Heart right ventricle (tissue), 16 donors: ENCODE measurements at regions not wholly inside any gene's neighbourhood (a gene's known extent, or its start where the extent isn't known, plus 50 kb on each side); places are given as distances from the start of the nearest gene placed in this dataset.
"Not testable (repeated sequence)": the region's sequence is repeated elsewhere in the genome, so short reads cannot be mapped to it uniquely, and the experiment has no call there.

Experiments
- ATAC-seq, 8 donors: fragments of 200-7000 bp; cut with Tn5 transposase; one replicate each; pipeline ENCODE4 v1.9.1; 2020; ENCODE audit warnings: mild to moderate bottlenecking in 8 of 8, moderate library complexity in 8 of 8, moderate number of reproducible peaks in 1 of 8
- DNase-seq, 2 donors: peaks; one replicate each; pipeline ENCODE4 v3.0.0-alpha.2; 2020
- H3K27ac ChIP-seq, 10 donors: fragments of 200-600 bp; sonication (generic) in 2 of 10; one replicate each; pipeline versions ENCODE4 v1.5.0 to v1.8.0; 2020 to 2022; ENCODE audit warnings: mild to moderate bottlenecking in 3 of 10
- H3K27me3 ChIP-seq, 7 donors: fragments of 200-600 bp; one replicate each; pipeline ENCODE4 v1.8.0; 2021 to 2022; ENCODE audit warnings: mild to moderate bottlenecking in 2 of 7
- H3K36me3 ChIP-seq, 9 donors: fragments of 200-600 bp; sonication (generic) in 1 of 9; one replicate each; pipeline versions ENCODE4 v1.5.0 to v1.8.0; 2020 to 2022; ENCODE audit warnings: mild to moderate bottlenecking in 2 of 9
- H3K4me1 ChIP-seq, 9 donors: fragments of 200-600 bp; sonication (generic) in 1 of 9; one replicate each; pipeline versions ENCODE4 v1.5.0 to v1.8.0; 2020 to 2022; ENCODE audit warnings: mild to moderate bottlenecking in 4 of 9
- H3K4me3 ChIP-seq, 10 donors: fragments of 200-600 bp; sonication (generic) in 2 of 10; one replicate each; pipeline versions ENCODE4 v1.5.0 to v1.8.0; 2020 to 2022; ENCODE audit warnings: mild to moderate bottlenecking in 7 of 10, moderate library complexity in 2 of 10
- H3K9me3 ChIP-seq, 11 donors: fragments of 200-600 bp in 10 of 11; sonication (generic) in 2 of 11; one replicate each; pipeline versions ENCODE4 v1.5.0 to v1.8.0; 2013 to 2022; ENCODE audit warnings: mild to moderate bottlenecking in 2 of 11, control low read depth in 1 of 11, moderate library complexity in 1 of 11
- WGBS, 2 donors: extraction: QIAGEN DNeasy Blood & Tissue Kit; methylation state at CpG; one replicate each; pipeline ENCODE4 v1.1.7; 2013; ENCODE audit warnings: inconsistent platforms in 1 of 2; 5-methylcytosine and 5-hydroxymethylcytosine counted together
- intact Hi-C, 10 donors: fragments of 100-400 bp; cut with DNase I; formaldehyde crosslinking; loops; one replicate each; pipeline versions ENCODE4 v1.11.1 to v1.14.2; 2022
- TF ChIP-seq, protein P1 (sequence below), 9 donors: fragments of 200-600 bp; sonication (generic) in 2 of 9; IDR thresholded peaks; one replicate each; pipeline versions ENCODE4 v1.5.0 to v1.8.0; 2021 to 2022; ENCODE audit warnings: antibody characterized with exemption in 9 of 9, mild to moderate bottlenecking in 5 of 9, moderate library complexity in 1 of 9
- donor health status: Arrhythmogenic right ventricular cardiomyopathy.
- donor health status: ischemic (EF 13 %, LVEDD 7.1; RV severe dilation, severe dysfunction).
- donor health status: healthy with polysubstance abuse.
- donor health status: DM: no; HTN: yes; CAD: no.
- donor health status: DM: no; HTN: no; CAD: no.
- donor health status: ischemic (EF 25% LVEDD 6.9; RV normal size, moderate dysfunction).
- donor health status: ischemic (EF 25% LVEDD 5.7; RV mildly dilated, moderate dysfunction).
- donor health status: healthy.
- donor health status: DM: yes; HTN: yes; CAD: no.
- donor health status: Ischemic cardiomyopathy.
- donor health status: ischemic (EF 35%, LVEDD 5.7; RV mildly dilated, moderate dysfunction).
- donor health status: nonischemic (EF 11% LVEDD 7.7; RV severe dilation, severe dysfunction).
- donor health status: DM: yes; HTN: yes; CAD: no.
- donor health status: PGD.
- donor health status: ischemic (EF 29% LVEDD 5.4; RV normal size, mild dysfunction).
- donor health status: nonischemic (EF 23%, LVEDD 6.1; RV moderate dilation, normal function).

DNA sequence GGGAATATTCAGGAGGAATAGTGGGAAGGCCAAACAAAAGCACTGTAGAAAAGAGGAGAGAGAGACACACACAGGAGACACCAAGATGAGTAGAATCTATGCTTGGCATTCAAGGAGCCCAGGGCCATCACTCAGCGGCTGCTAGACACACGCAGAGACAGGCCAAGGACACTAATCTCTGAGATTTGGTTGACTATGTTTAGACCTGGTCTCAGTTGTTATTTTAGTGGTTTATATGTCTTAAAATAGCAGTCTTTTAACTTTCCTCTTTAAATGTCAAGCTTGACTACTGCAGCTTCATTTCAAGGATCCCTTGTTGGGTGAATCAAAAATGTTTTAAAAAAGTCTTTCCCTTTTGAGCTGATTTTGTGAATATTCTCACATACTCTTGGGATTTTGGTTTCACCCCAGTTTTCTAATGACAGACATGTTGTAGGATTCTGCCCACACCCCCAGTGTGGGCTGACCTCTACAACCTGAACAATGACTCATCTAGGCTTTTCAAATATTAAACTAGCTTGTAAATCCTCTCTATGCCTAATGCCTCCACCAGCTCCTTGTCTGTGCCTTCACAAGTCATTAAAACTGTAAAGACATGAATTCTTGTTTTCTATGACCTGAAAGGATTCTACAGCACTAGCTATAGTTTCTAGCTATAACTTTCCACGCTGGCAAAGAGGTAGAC lies 142.7 kb upstream of the EXOC2 start:
- Histone ChIP-seq H3K4me3 (no peak overlapping the region), H3K9me3 (peaks cover 0 to 27% (median 0%) of the 10 kb centered on the region in 11 donors), H3K4me1 (peaks cover 0 to 24% (median 0%) of the 10 kb centered on the region in 9 donors), H3K27ac (peak overlapping the region in 7 of 10 donors; percentile 21 to 77 (median 60)), H3K36me3 (no peaks in the 10 kb centered on the region), H3K27me3 (no peaks in the 10 kb centered on the region)
- intact Hi-C loops: no loop called here
- WGBS, 2 donors: 60 to 67% methylated on average over 3 of the region's 3 CpGs
- TF ChIP-seq, protein P1, sequence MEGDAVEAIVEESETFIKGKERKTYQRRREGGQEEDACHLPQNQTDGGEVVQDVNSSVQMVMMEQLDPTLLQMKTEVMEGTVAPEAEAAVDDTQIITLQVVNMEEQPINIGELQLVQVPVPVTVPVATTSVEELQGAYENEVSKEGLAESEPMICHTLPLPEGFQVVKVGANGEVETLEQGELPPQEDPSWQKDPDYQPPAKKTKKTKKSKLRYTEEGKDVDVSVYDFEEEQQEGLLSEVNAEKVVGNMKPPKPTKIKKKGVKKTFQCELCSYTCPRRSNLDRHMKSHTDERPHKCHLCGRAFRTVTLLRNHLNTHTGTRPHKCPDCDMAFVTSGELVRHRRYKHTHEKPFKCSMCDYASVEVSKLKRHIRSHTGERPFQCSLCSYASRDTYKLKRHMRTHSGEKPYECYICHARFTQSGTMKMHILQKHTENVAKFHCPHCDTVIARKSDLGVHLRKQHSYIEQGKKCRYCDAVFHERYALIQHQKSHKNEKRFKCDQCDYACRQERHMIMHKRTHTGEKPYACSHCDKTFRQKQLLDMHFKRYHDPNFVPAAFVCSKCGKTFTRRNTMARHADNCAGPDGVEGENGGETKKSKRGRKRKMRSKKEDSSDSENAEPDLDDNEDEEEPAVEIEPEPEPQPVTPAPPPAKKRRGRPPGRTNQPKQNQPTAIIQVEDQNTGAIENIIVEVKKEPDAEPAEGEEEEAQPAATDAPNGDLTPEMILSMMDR (IDR thresholded peaks at IDR 0.05): no peak
- ATAC-seq (peak in 7 of 8 donors; percentile 52 to 93 (median 85)), DNase-seq (peak in 1 of 2 donors; percentile 12)

DNA sequence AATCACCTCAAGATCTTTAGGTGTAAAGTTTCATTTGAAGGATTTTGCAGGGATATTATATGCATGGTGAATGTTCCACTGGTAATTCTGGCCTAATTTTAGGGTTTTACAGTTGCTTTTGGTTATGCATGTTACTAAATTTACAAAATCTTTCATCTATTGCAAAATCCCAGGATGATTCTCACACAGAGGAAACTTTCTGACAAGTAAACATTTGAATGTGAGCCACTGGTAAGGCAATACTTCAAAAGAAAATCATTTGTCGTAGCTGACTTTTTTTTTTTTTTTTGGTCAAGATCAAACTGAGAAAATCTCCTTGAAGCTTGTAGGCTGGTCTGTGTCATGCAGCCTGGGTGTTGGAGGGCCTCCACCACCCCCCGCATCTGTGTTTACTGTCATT lies 141.9 kb upstream of the EXOC2 start:
- 74 to 77% methylated on average over 2 of the region's 2 CpGs for WGBS, 2 donors
- no peak for DNase-seq
- TF ChIP-seq, protein P1 (IDR thresholded peaks at IDR 0.05): no peak
- Histone ChIP-seq H3K9me3 (peaks cover 0 to 23% (median 0%) of the 10 kb centered on the region in 11 donors), H3K27me3 (no peaks in the 10 kb centered on the region), H3K27ac (peak overlapping the region in 3 of 10 donors; percentile 48 to 77 (median 70)), H3K4me1 (peaks cover 0 to 24% (median 0%) of the 10 kb centered on the region in 9 donors), H3K4me3 (no peak overlapping the region), H3K36me3 (no peaks in the 10 kb centered on the region)
- no peak for ATAC-seq
- intact Hi-C loops: no loop called here

DNA sequence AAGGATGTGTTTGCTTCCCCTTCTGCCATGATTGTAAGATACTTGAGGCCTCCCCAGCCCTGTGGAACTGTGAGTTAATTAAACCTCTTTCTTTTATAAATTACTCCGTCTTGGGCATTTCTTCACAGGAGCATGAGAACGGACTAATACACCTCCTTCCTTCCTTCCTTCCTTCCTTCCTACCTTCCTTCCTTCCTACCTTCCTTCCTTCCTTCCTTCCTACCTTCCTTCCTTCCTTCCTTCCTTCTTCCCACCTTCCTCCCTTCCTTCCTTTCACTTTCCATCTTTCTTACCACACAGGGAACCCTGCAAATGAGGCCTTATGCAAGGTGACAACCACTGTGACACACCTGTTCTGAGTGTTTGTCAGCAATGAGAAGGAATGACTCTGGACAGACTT lies 141.3 kb upstream of the EXOC2 start:
- TF ChIP-seq, protein P1 (IDR thresholded peaks at IDR 0.05): no peak
- no peak for DNase-seq
- WGBS, 2 donors: 90 to 94% methylated on average over 2 of the region's 2 CpGs
- Histone ChIP-seq H3K27me3 (no peaks in the 10 kb centered on the region), H3K4me3 (no peak overlapping the region), H3K9me3 (peaks cover 0 to 21% (median 0%) of the 10 kb centered on the region in 11 donors), H3K27ac (peak overlapping the region in 1 of 10 donors; percentile 77), H3K36me3 (no peaks in the 10 kb centered on the region), H3K4me1 (peaks cover 0 to 24% (median 0%) of the 10 kb centered on the region in 9 donors)
- ATAC-seq: no peak
- intact Hi-C loops: no loop called here

DNA sequence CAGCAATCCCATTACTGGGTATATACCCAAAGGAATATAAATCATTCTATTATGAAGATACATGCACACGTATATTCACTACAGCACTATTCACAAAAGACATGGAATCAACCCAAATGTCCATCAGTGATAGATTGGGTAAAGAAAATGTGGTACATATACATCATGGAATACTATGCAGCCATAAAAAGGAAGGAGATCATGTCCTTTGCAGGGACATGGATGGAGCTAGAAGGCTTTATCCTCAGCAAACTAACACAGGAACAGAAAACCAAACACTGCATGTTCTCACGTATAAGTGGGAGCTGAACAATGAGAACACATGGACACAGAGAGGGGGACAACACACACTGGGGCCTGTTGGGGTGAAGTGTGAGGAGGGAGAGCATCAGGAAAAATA lies 139.9 kb upstream of the EXOC2 start:
- H3K36me3 ChIP-seq, H3K27ac ChIP-seq, ATAC-seq, H3K27me3 ChIP-seq, DNase-seq, intact Hi-C loops, H3K4me3 ChIP-seq: not testable (repeated sequence)
- Histone ChIP-seq H3K9me3 (peaks cover 0 to 21% (median 0%) of the 10 kb centered on the region in 11 donors), H3K4me1 (peaks cover 0 to 24% (median 0%) of the 10 kb centered on the region in 9 donors)
- 84 to 90% methylated on average over 2 of the region's 2 CpGs for WGBS, 2 donors
